Natural killer cell (primary cell): ENCODE measurements at regions not wholly inside any gene's neighbourhood (a gene's known extent, or its start where the extent isn't known, plus 50 kb on each side); places are given as distances from the start of the nearest gene placed in this dataset.
"Not testable (repeated sequence)": the region's sequence is repeated elsewhere in the genome, so short reads cannot be mapped to it uniquely, and the experiment has no call there.

Source experiments
- ATAC-seq, 3 donors: fragments of 150-1000 bp in 2 of 3; fragments of 200-7000 bp in 1 of 3; cut with Tn5 transposase; 1 replicate in 1 of 3; 2 replicates in 2 of 3; pipeline ENCODE4 v1.10.0; 2021; ENCODE audit warnings: mild to moderate bottlenecking in 2 of 3, moderate library complexity in 2 of 3
- DNase-seq, 2 donors: peaks; one replicate each; pipeline versions ENCODE4 v3.0.0 to v3.0.0-alpha.2; 2013 to 2021; ENCODE audit warnings: mixed read lengths in 1 of 2
- H3K27ac ChIP-seq: one replicate; pipeline ENCODE4 v1.5.1; 2013; ENCODE audit warnings: mild to moderate bottlenecking, low read length
- H3K27me3 ChIP-seq: one replicate; pipeline ENCODE4 v1.6.1; 2013; ENCODE audit warnings: low read length; ENCODE audit not compliant: control insufficient read depth, insufficient read depth
- H3K36me3 ChIP-seq: one replicate; pipeline ENCODE4 v1.6.1; 2013; ENCODE audit warnings: low read length; ENCODE audit not compliant: control insufficient read depth, insufficient read depth
- H3K4me1 ChIP-seq: one replicate; pipeline ENCODE4 v1.6.1; 2013; ENCODE audit warnings: low read length; ENCODE audit not compliant: control insufficient read depth, insufficient read depth
- H3K4me3 ChIP-seq: one replicate; pipeline ENCODE4 v1.5.1; 2013; ENCODE audit warnings: low read length
- H3K9me3 ChIP-seq: one replicate; pipeline ENCODE4 v1.6.1; 2013; ENCODE audit warnings: low read length; ENCODE audit not compliant: control insufficient read depth, insufficient read depth
- H3K27ac Mint-ChIP-seq, 2 donors: one replicate each; pipeline ENCODE4 v1.8.0; 2022; ENCODE audit warnings: mild to moderate bottlenecking in 2 of 2, mixed read lengths in 2 of 2, moderate library complexity in 1 of 2
- H3K27me3 Mint-ChIP-seq, 2 donors: one replicate each; pipeline ENCODE4 v1.8.0; 2022; ENCODE audit warnings: low read depth in 2 of 2, mixed read lengths in 2 of 2
- H3K36me3 Mint-ChIP-seq: one replicate; pipeline ENCODE4 v1.8.0; 2022; ENCODE audit warnings: mixed read lengths
- H3K4me1 Mint-ChIP-seq, 2 donors: one replicate each; pipeline ENCODE4 v1.8.0; 2022; ENCODE audit warnings: mixed read lengths in 2 of 2
- H3K4me3 Mint-ChIP-seq: one replicate; pipeline ENCODE4 v1.8.0; 2022; ENCODE audit warnings: mild to moderate bottlenecking, moderate library complexity, mixed read lengths
- H3K9me3 Mint-ChIP-seq, 2 donors: one replicate each; pipeline ENCODE4 v1.8.0; 2022; ENCODE audit warnings: mixed read lengths in 2 of 2
- WGBS: methylation state at CpG from one replicate; pipeline ENCODE4 v1.1.7; 2013; ENCODE audit warnings: missing lambda C conversion rate; ENCODE audit not compliant: insufficient coverage; 5-methylcytosine and 5-hydroxymethylcytosine counted together
- intact Hi-C: fragments of 100-400 bp; cut with micrococcal nuclease; formaldehyde crosslinking; loops from one replicate; pipeline ENCODE4 v1.14.2; 2022
- TF ChIP-seq, protein P1 (sequence below): fragments of 200-600 bp; IDR thresholded peaks from one replicate; pipeline ENCODE4 v1.8.0; 2022; ENCODE audit warnings: antibody characterized with exemption

DNA sequence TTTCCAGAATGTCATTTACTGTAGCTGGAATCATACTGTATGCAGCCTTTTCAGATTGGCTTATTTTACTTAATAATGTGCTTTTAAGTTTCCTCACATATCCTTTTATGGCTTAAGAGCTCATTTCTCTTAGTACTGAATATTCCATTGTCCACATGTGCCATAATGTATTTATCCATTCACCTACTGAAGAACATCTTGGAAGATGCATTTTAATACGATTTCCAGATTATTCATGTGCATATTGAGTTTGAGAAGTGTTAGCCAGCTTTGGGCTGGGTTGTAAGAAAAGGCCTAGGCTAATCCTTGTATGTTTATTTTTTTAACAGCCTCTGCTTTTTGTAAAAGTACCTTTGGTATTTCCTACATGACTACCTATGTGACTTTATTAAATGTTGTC is 109.3 kb upstream of the MDFIC start:
- no peaks in the 10 kb centered on the region for H3K27me3 Mint-ChIP-seq
- no peak overlapping the region for H3K4me3 ChIP-seq
- H3K36me3 Mint-ChIP-seq: no peaks in the 10 kb centered on the region
- no peaks in the 10 kb centered on the region for H3K27me3 ChIP-seq
- no peak overlapping the region for H3K4me3 Mint-ChIP-seq
- WGBS: 100% methylated on average over 1 of the region's 1 CpG
- peaks cover 0 to 9% of the 10 kb centered on the region in 2 donors for H3K9me3 Mint-ChIP-seq
- H3K4me1 ChIP-seq: no peaks in the 10 kb centered on the region
- no peak for DNase-seq
- H3K27ac ChIP-seq: no peak overlapping the region
- no peaks in the 10 kb centered on the region for H3K36me3 ChIP-seq
- intact Hi-C loops: no loop called here
- TF ChIP-seq, protein P1, sequence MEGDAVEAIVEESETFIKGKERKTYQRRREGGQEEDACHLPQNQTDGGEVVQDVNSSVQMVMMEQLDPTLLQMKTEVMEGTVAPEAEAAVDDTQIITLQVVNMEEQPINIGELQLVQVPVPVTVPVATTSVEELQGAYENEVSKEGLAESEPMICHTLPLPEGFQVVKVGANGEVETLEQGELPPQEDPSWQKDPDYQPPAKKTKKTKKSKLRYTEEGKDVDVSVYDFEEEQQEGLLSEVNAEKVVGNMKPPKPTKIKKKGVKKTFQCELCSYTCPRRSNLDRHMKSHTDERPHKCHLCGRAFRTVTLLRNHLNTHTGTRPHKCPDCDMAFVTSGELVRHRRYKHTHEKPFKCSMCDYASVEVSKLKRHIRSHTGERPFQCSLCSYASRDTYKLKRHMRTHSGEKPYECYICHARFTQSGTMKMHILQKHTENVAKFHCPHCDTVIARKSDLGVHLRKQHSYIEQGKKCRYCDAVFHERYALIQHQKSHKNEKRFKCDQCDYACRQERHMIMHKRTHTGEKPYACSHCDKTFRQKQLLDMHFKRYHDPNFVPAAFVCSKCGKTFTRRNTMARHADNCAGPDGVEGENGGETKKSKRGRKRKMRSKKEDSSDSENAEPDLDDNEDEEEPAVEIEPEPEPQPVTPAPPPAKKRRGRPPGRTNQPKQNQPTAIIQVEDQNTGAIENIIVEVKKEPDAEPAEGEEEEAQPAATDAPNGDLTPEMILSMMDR: no peak
- H3K9me3 ChIP-seq: no peaks in the 10 kb centered on the region
- no peaks in the 10 kb centered on the region for H3K4me1 Mint-ChIP-seq
- H3K27ac Mint-ChIP-seq: no peak overlapping the region
- no peak for ATAC-seq

DNA sequence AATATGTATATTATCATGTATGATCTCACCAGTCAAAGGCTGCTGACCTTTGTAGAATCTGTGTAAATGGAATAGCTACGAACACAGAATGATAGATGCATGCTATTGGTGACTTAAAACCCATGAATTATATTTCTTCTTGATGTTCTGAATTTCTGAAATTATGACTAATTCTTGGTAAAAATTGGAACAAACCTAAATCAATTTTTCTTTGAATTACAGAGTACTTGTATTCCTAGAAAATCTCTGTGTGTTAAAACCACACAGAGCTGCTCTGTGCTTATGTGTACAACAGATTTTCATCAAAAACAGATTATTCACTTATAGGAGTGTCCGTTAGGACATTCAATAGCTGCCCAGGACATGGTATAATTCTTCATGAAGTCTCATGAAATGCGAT is 108.3 kb upstream of the MDFIC start:
- H3K27ac ChIP-seq: no peak overlapping the region
- H3K4me3 ChIP-seq: no peak overlapping the region
- H3K36me3 Mint-ChIP-seq: no peaks in the 10 kb centered on the region
- 78% methylated on average over 3 of the region's 3 CpGs for WGBS
- no peaks in the 10 kb centered on the region for H3K27me3 ChIP-seq
- no peaks in the 10 kb centered on the region for H3K27me3 Mint-ChIP-seq
- no peaks in the 10 kb centered on the region for H3K9me3 ChIP-seq
- TF ChIP-seq, protein P1: no peak
- no peaks in the 10 kb centered on the region for H3K4me1 ChIP-seq
- H3K4me1 Mint-ChIP-seq: no peaks in the 10 kb centered on the region
- DNase-seq (no peak), ATAC-seq (no peak)
- H3K4me3 Mint-ChIP-seq: no peak overlapping the region
- intact Hi-C loops: no loop called here
- peaks cover 0 to 9% of the 10 kb centered on the region in 2 donors for H3K9me3 Mint-ChIP-seq
- H3K27ac Mint-ChIP-seq: no peak overlapping the region
- H3K36me3 ChIP-seq: no peaks in the 10 kb centered on the region

DNA sequence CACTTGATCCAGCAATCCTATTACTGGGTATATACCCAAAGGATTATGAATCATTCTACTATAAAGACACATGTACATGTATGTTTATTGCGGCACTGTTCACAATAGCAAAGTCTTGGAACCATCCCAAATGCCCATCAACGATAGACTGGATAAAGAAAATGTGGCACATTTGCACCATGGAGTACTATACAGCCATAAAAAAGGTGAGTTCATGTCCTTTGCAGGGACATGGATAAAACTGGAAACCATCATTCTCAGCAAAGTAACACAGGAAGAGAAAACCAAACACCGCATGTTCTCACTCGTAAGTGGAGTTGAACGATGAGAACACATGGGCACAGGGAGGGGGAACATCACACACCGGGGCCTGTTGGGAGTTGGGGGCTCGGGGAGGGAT is 104.9 kb upstream of the MDFIC start:
- H3K9me3 ChIP-seq, intact Hi-C loops, ATAC-seq, H3K9me3 Mint-ChIP-seq, H3K27me3 ChIP-seq, H3K27ac ChIP-seq, H3K36me3 ChIP-seq, H3K27ac Mint-ChIP-seq, H3K4me3 Mint-ChIP-seq, H3K4me1 Mint-ChIP-seq, H3K27me3 Mint-ChIP-seq, H3K36me3 Mint-ChIP-seq, DNase-seq, H3K4me3 ChIP-seq, H3K4me1 ChIP-seq: not testable (repeated sequence)
- WGBS: 99% methylated on average over 7 of the region's 7 CpGs

GRCh38 chr7:114818501-114818900 is 103.4 kb upstream of the MDFIC start:
- H3K4me1 Mint-ChIP-seq: no peaks in the 10 kb centered on the region
- Histone ChIP-seq H3K4me1 (no peaks in the 10 kb centered on the region), H3K27me3 (no peaks in the 10 kb centered on the region), H3K27ac (no peak overlapping the region), H3K9me3 (no peaks in the 10 kb centered on the region), H3K4me3 (no peak overlapping the region), H3K36me3 (no peaks in the 10 kb centered on the region)
- H3K9me3 Mint-ChIP-seq: peaks cover 0 to 3% of the 10 kb centered on the region in 2 donors
- intact Hi-C loops: no loop called here
- ATAC-seq: no peak
- TF ChIP-seq, protein P1: no peak
- WGBS: 67% methylated on average over 2 of the region's 3 CpGs
- H3K27me3 Mint-ChIP-seq: no peaks in the 10 kb centered on the region
- H3K4me3 Mint-ChIP-seq: no peak overlapping the region
- DNase-seq: no peak
- no peaks in the 10 kb centered on the region for H3K36me3 Mint-ChIP-seq
- no peak overlapping the region for H3K27ac Mint-ChIP-seq
